ENCODE measurements at regions not wholly inside any gene's neighbourhood (a gene's known extent, or its start where the extent isn't known, plus 50 kb on each side); places are given as distances from the start of the nearest gene placed in this dataset.

DNA sequence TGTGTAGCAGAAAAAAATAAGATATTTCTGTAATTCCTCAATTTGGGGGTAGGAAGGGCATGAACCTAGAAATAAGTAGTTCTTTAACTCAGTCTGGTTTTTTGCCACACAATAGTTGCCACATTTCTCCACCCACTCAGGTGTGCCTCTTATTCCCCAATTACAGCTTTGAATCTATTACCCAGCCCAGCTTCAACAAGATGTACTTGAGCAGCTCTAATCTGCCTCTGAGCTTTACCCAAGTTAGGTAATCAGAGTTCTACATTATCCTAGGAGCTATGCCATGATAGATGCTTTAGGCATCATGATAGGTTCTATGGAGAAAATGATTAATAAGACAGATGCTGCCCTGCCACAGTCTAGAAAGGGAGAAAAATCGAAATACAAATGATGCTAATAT lies 117.4 kb upstream of the GPRIN3 start:
- DNase-seq (ENCODE audit: low read depth in 2 of 2): no peak

DNA sequence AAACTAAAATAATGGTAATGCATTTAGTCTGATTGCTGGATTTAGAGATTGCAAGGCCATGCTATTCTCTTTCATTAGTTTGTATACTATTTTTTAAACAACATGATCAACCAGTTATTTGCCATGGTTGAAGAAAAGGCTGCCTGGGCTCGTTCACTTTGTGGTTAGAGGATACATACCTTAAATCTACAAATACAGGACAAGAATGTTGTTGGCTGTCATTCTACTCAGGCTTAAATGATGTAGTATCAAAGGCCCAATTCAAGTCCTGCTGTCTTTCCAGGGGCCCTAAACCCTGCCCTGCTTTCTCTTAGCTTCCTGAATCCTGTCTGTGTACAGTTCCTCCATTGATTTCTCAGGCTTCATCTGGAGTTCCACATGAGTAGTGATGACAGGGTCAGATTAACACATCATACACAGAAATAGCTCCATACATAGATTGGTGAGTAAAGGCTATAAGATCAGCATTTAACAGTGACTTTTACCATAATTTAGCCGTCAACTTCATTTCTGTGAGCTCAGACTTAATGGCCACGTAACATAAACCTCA lies 114.9 kb upstream of the GPRIN3 start:
- DNase-seq (ENCODE audit: low read depth in 2 of 2): no peak

DNA sequence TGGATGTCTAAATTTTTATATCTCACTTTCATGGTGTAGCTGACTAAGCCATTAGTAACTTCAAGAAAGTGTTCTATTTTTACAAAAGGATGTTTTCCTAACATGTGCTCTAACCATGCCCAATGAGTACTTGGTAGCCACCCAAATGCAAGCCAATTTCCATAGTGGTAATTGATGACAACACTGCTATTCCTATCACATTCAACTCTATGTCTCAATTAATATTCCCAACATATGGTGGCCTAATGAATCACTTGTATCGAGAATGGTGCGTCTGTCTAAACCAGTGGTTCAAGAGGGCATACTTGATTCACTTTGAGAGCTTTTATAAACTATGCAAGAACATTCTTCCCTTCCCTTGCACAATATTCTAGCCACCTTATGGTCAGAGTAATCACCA lies 112.9 kb upstream of the GPRIN3 start:
- no peak for DNase-seq (ENCODE audit: low read depth in 2 of 2)

DNA sequence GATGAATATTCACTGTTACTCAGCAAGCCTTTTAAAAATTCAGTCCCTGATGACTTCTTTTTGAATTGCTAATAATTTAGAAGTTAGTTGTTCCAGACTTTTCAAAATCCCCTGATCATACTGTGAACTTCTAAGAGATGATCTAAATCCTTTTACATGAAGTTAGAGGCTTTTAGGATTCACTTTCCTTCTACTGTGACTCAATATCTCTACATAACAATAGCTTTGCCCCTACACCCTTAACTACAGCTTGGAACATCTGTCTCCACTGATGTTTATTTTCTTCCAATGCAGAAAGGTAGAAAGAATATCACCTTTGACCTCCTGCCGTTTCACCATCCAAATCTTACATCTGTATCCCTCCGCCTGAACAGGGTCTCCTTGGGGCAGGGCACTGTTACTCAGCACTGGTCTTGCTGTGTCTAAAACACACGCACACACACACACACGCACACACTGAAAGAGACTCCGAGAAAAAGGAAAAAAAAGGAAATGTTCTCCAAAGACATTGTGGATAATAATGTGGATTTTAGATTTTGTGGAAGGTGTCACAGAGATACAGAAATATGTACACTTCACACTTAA lies 111.6 kb upstream of the GPRIN3 start:
- DNase-seq (ENCODE audit: low read depth in 2 of 2): no peak

DNA sequence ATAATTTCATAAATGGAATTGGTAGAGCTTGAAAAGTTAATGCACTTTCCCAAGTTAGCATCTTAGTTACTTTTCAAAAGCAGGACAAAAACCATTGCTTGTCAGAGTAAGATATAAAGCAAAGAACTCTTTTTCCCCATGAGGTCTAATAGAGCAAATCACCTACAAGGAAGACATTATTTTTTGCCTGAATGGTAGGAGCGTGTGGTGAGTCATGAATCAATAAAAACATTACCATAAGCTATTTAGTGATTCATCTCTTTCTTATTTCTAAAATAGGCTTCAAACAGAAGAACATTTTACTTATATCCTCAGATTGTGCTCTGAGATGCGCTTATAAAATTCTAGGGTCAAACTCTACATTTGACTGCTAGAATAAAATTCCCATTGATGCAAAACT lies 109.4 kb upstream of the GPRIN3 start:
- DNase-seq (ENCODE audit: low read depth in 2 of 2): no peak

DNA sequence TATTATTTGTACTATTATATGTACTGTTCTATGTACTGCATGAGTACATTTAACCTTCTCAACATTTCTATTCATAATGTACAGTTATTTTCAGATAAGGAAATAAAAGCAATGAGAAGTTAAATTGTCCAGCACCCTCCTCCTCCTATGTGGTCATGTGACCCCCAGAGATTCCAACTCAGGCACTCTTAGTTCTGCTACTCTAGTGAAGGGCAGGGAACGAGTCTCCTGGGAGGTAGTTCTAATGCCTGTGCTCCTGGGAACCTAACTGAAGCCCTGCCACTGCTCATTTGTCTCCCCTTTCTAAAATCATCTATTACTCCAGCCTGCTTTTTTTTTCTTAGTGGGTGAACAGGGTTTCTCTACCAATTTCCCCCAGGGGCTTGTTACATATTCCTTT lies 105.9 kb upstream of the GPRIN3 start:
- no peak for DNase-seq (ENCODE audit: low read depth in 2 of 2)

DNA sequence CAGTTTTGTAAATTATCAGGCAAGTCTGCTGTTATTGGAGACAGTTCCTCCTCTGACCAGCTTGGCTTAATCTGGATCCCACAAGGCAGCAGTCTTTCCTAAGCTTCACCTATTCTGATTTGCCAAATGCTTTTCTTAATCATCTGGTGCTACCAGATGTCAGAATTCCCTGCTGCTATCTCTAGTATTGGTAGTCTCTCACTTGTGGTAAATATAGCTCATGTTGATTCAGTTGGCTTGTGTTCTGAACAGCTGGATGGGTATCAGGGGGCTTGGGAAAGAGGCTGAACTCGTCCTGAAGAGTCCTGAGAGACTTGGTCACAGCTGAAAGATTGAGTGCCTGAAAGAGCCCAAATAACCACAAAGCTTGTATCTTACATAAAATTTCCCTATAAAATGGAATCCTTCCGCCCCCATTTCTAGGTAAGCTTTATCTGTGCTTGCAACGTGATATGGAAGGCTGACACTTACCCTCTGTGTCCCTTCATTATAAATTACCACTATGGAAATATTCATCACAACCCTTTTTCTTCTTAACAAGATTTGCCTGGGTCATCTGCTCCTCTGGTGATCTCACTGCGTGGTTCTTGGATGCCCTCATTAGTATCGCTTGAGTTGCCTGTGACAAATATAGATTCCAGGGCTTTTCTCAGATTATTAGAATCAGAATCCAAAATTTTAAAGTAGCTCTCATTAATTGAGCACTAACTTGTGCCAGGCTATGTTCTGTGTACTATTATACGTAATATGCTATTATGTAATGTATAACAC lies 104.1 kb upstream of the GPRIN3 start:
- no peak for DNase-seq (ENCODE audit: low read depth in 2 of 2)

DNA sequence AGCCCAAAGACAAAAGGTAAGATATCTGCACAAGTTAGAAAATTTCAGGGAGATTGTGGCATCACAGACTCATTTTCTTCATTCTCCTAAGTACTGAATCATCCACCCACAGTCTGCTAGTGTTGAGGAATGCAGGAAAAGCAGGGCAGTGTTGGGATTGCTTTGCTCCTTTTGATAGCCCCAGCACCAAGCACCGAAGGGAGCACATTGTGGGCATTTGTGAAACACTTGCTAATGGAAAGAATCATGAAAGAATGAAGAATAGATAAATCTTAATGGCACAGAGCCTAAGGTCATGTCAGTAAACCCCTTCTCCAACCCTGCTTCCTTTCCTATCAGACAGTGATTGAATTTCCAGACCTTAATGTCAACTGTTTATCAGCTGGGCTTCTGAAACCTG lies 103.1 kb upstream of the GPRIN3 start:
- no peak for DNase-seq (ENCODE audit: low read depth in 2 of 2)

DNA sequence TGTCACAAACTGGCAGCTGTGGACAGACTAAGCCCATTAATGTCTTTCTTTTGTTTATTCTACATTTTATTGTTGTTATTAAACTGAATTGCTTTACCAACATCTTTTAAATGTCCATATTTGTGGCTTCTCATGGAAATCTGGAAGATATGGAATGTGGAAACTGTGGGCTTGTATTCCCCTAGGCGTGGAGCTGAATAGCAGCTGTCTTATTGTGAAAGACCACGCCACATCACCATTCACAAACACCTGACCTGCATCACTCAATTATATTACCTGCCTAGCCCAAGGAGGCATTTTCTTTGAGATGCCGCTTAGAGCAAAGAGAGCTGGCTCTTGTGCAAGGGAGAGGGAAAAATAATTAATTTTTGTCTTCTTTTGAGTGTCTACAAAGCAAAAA lies 96.9 kb upstream of the GPRIN3 start:
- no peak for DNase-seq (ENCODE audit: low read depth in 2 of 2)

DNA sequence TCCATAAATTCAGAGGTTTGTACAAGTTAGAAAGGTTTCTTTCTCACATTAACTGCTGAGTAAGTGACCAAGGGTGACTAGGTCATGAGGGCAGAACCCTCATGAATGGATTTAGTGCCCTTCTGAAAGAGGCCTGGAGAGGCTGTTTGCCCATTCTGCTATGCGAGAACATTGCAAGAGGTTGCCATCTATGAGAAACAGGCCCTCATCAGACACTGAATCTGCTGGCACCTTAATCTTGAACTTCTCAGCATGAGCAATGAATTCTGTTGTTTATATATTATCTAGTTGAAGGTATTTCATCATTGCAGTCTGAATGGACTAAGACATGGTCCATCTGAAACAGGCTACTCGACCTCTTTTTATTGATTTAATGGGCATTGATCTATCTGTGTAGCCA lies 96.2 kb upstream of the GPRIN3 start:
- DNase-seq (ENCODE audit: low read depth in 2 of 2): no peak

DNA sequence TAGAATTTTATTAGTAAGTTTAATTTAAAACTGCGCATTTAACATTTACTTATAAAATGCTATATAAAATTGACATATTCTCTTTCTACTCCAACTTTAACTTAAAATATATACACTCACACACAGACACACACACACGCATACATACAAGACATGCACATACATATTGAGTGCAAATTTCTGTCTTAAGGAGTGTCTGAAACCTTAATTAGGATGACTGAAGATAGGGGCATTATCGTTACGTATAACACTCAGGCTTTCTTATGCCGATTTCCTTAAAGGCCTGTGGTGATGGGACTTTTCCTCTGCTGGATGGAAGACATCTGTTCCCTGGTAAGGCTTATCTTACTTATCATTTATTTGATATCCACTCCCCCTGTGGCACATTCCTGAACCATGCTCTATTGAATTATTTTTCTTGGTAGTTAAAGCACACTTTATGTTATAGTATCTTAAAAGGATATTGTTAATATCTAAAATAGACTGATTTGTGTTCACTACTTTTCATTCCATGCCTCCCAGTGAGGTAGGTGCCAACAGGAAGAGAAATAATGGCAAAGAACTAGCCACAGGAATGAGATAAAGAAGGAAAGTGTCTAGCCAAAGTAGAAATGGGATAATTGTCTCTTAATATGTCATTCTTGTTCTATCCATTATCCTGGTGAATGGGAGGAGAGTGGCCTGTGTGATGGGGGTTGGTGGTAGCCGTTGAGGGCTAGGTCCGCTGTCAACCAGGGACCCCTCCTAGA lies 92.9 kb upstream of the GPRIN3 start:
- DNase-seq (ENCODE audit: low read depth in 2 of 2): no peak

DNA sequence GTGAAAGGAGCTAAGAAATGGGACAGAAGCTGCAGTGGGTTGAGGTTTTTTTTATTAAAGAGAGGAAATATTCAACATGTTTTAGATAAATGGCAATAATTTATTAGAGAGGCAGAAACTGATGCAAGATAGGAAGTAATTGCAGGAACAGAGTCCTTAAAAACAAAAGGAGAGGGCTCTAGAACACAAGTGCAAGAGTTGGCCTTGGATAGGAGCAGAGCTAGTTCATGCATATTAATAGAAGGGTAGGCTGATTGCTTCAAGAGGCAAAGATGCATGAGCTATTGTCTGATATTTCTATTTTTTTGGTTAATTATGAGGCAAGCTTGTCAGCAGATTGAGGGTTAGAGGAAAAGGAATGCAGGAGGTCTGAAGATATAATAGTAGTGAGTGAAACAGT lies 91.0 kb upstream of the GPRIN3 start:
- DNase-seq (ENCODE audit: low read depth in 2 of 2): no peak

DNA sequence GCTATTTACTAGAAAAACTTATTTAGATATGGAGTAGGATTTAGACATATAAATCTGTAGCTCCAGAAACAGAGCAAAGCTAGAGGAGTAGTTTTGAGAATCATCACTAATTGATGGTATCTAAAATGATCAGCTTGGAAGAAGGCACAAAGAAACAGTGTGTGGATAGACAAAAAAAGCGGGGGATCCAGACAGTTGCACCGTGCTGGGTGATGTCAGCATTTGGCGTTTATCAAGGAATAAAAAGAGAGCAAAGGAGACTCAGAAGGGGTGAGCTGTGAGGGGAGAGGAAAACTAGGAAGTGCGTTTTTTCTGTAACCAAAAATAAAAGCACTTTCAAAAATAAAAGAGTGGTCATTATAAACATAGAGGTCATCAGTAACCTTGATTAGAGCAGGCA lies 90.5 kb upstream of the GPRIN3 start:
- DNase-seq (ENCODE audit: low read depth in 2 of 2): no peak

DNA sequence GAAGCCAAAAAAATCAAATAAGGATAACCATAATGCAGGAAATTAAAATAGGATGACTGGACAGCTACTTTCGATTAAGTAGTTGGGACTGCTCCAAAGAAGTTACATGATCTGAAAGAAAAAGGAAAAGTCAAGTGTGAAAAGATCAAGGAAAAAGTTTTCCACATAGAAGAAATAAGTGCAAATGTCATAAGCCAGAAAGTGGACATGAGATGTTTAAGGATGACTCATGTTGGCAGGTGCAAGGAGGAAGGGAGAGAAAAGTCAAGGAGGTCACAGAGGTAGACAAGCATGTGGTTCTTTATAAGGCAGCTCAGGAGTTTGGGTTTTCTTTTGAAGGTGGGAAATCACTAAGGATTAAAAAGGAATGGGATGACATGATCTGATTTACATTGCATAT lies 89.8 kb upstream of the GPRIN3 start:
- DNase-seq (ENCODE audit: low read depth in 2 of 2): no peak

DNA sequence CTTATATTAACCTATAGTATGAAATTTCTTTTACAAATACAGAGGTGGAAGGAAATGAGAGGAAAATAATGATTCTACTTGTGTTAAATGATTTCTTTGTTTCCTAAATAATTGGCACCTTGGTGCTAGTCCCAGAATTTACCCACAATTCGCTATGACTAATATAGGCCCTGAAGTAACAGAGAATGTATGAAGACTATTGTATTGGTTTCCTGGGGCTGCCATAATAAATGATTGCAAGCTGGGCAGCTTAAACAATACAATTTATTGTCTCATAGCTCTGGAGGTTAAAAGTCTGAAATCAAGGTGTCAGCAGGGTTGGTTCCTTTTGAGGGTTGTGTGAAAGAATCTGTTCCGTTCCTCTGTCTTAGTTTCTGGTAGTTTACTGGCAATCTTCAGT lies 74.8 kb upstream of the GPRIN3 start:
- no peak for DNase-seq (ENCODE audit: low read depth in 2 of 2)

DNA sequence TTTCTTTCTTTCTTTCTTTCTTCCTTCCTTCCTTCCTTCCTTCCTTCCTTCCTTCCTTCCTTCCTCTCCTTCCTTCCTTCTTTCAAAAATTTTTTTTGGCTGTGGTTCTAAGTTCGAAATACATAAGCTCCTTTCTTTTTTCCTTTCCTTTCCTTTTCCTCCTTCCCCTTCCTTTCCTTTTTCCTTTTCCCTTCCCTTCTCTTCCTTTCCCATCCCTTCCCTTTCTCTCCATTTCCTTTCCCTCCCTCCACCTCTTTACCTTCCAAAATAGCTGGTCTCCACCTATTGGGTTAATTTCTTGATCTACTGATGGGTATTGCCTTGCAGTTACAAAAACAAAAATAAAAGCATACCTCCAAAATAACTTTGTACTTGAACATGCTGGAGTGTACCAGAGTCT lies 73.4 kb upstream of the GPRIN3 start:
- DNase-seq (ENCODE audit: low read depth in 2 of 2): no peak

DNA sequence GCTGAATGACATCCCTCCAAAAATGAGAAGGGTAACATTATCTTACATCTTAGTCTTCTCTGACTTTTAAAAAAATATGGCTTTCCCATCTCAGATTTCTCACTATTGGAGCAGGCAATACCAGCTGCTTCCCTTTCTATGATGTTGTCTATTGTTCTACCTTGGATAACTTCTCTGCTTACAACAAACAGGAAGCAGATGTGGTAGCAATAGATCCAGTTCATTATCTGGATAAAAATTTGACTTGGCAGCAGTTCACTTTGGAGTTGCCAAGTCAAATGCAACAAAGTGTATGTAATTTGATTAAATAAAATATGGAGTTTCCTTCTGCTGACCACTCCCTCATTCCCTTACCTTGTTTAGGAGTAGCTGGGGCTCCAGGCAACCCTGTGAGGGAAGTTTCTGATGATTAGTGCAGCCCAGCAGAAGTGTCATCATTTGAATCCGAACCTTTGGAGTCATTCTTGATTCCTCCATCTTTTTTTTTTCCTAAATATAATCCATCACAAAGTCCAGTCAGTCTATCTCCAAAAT lies 72.0 kb upstream of the GPRIN3 start:
- DNase-seq (ENCODE audit: low read depth in 2 of 2): no peak

DNA sequence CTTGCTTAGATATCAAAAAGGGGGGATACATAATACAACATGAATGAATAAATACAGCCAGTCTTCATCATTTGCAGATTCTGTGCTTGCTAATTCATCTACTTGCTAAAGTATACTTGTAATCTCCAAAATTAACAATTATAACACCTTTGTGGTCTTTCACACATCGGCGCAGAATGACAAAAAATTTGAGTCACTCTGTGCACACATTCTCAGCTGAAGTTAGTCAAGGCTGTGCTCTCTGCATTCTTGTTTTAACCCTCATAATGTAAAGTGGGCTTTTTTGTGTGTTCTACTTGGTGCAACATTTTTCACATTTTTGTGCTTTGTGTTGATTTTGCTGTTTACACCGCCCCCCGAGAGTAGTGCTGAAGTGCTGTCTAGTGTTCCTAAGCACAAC lies 65.8 kb upstream of the GPRIN3 start:
- no peak for DNase-seq (ENCODE audit: low read depth in 2 of 2)

DNA sequence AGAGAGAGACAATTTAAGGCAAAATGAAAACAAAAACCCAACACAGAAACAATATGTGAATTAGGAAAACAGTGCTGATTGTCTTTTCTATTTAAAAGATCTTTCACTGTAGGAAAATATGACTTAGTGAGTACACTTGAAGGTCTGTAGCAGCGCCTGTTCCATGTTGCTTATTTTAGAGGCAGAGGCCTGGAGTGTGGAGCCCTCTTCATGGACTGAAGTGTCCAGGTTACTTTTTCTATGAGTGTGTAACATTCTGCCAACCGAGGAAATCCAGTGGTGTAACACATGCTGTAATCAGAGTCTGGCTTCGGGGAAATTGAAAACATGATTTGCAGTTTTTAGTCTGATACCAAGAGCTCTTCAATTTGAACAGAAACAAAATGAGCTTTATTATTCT lies 64.0 kb upstream of the GPRIN3 start:
- no peak for DNase-seq (ENCODE audit: low read depth in 2 of 2)

DNA sequence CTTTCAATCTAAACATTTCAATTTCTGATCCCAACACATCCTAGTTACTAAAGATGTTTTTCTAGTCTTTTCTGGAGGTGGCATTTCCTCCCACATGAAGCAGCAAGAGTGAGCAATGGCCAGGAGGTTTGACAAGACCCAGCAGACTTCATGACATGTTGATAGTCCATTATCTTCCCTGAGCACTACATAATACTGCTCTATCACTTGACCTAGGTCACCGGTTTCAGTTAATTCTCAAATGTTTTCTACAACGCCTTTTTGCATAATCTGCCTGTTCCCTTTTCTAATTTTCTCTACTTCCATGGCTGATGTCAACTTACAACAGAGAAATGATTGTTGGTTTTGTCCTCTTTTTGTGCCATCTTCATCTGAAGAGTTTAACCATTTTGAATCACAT lies 62.0 kb upstream of the GPRIN3 start:
- DNase-seq (ENCODE audit: low read depth in 2 of 2): no peak

DNA sequence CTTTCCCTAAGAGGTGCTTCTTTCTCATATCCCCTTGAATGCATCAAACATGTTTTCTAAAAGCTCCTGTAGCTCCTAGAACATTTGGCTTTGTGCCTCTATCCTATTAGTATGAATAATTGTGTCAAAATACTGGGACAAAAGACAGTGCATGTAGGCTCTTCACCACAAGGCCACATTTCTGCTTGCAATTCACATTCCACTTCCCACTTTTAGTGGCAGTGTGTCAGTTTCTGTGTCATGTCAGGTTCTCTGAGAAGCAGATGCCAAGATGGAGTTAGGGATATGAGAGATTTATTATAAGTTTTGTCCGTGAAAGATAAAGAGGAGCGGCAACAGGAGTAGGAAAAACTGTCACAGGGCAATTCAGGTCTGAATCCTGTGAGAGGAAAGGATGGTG lies 61.3 kb upstream of the GPRIN3 start:
- no peak for DNase-seq (ENCODE audit: low read depth in 2 of 2)

DNA sequence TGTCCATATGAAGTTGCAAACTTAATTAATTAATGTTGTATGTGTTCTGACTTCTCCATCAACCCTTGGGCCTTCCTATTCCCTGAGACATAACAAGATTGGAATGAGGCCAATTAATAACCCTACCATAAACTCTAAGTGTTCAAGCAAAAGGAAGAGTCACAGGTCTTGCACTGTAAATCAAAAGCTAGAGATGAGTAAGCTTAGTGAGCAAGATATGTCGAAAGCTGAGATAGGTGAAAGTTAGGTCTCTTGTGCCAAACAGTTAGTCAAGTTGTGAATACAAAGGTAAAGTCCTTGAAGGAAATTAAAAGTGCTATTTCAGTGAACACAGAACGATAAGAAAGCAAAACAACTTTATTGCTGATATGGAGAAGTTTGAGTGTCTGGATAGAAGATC lies 58.2 kb upstream of the GPRIN3 start:
- no peak for DNase-seq (ENCODE audit: low read depth in 2 of 2)

DNA sequence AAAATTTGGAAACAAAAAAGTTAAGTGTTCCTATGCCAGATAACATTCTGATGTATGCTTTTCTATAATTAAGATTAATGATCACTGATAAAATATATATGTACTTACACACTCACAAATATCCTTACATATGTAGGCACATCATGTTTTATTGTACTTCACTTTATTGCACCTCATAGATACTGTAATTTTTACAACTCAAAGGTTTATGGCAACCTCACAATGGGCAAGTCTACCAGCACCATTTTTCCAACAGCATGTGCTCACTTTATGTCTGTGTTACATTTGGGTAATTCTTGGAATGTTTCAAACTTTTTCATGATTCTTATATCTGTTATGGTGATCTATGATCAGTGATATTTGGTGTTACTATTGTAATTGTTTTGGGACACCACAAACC lies 57.8 kb upstream of the GPRIN3 start:
- DNase-seq (ENCODE audit: low read depth in 2 of 2): no peak

Data from fibroblast of skin of left biceps (primary cell).